DMS 273 (cell line): ENCODE measurements at regions not wholly inside any gene's neighbourhood (a gene's known extent, or its start where the extent isn't known, plus 50 kb on each side); places are given as distances from the start of the nearest gene placed in this dataset.

Source experiments
- DNase-seq: peaks from one replicate; lab custom pipeline; 2025; ENCODE audit not compliant: unreplicated experiment; lab: John Stamatoyannopoulos, UW

GRCh38 chr1:81126989-81127581 is 673.6 kb upstream of the ADGRL2 start:
- DNase-seq = no peak

GRCh38 chr1:81125672-81126071 is 675.1 kb upstream of the ADGRL2 start:
- no peak for DNase-seq

DNA sequence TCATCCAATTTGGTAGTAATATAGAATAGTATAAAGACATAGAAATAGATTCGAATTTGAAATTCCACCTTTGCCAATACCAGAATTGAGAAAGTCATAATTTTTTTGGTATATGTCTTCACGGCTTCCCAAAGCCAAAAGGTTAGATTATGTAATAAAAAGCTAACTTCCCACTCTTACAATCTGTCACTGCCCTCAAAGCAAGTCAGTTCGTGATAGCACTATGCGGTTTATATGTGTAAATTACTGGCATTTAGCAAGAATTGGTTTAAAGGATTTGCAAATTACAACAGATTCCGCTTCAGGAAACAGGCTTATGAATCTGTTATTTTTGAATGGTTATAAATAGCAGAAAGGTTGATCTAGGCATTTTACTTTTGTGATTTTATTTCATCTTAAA is 679.4 kb upstream of the ADGRL2 start:
- no peak for DNase-seq

GRCh38 chr1:81119319-81119718 is 681.4 kb upstream of the ADGRL2 start:
- no peak for DNase-seq

GRCh38 chr1:81118550-81118949 is 682.2 kb upstream of the ADGRL2 start:
- no peak for DNase-seq

GRCh38 chr1:81115422-81115821 is 685.3 kb upstream of the ADGRL2 start:
- DNase-seq = no peak

DNA sequence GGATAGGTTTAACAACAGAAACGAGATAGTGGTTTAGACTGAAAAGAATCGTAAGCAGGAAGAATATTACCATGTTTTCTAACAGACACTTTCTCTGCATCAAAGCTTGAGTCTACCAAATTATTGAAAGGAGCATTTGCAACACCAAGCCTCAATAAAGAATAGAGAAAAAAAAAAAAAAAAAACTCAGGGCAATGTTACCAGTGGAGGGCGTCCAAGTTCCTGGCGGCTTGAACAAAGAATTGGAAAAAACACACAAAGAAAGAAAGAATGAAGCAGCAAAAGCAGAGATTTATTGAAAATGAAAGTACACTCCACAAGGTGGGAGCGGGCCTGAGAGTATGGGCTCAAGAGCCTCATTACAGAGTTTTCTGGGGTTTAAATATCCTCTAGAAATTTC is 686.5 kb upstream of the ADGRL2 start:
- DNase-seq = no peak

DNA sequence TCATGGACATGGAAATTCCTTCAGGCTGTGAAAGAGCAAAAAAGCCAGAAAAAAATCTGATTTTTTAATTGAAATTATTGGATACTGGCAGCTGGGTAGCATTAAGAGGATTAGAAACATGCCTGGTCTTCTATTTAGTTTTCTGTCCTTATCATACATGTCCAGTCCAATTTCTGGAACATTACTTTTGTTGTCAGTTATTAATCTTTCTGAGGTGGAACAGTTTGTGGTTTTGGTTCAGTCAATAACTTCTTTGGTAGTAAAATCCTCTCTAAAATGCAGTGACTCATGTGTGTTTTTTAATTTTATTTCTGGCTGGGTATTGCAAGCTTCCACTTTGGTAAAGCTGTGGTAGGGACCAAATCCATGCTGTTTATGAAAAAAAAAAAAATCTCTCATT is 687.0 kb upstream of the ADGRL2 start:
- DNase-seq = no peak

GRCh38 chr1:81111818-81112217 is 688.9 kb upstream of the ADGRL2 start:
- DNase-seq = no peak

DNA sequence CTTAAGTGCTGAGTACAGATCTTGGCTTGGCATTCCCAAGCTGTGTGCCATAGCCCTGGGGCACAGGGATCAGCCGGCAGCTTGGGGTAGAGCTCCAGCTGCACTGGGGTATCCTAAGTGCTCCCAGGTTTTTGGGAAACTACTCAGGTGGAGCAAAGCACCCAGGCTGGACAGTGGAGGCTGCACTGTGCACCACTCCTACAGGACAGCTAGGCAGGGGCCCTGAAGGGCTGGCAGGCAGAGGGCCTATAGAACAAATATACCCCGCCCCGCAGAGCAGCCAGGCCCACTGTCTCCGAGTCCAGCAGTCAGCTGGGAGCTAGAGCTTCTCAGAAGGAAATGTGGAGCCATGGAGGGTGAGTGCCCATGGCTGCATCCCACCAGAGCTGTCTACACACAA is 691.7 kb upstream of the ADGRL2 start:
- no peak for DNase-seq

GRCh38 chr1:81097860-81098259 is 702.9 kb upstream of the ADGRL2 start:
- no peak for DNase-seq

DNA sequence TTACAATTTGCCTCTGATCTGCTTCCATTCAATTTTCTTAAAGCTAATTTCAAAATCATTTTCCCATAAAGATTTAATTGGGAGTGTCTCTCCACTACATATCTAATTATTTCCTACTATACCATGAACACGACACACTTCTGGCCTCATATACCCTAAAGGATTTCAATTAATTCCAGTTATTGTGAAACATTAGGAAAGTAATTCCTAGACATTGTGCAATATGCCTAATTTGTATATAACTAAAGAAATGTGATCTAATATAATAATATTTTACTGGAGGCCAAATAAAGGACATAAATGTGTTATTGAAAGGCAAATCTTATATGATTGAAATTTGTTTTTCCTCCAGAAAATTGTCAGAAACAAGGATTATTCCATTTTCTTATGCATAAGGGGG is 727.2 kb upstream of the ADGRL2 start:
- no peak for DNase-seq

DNA sequence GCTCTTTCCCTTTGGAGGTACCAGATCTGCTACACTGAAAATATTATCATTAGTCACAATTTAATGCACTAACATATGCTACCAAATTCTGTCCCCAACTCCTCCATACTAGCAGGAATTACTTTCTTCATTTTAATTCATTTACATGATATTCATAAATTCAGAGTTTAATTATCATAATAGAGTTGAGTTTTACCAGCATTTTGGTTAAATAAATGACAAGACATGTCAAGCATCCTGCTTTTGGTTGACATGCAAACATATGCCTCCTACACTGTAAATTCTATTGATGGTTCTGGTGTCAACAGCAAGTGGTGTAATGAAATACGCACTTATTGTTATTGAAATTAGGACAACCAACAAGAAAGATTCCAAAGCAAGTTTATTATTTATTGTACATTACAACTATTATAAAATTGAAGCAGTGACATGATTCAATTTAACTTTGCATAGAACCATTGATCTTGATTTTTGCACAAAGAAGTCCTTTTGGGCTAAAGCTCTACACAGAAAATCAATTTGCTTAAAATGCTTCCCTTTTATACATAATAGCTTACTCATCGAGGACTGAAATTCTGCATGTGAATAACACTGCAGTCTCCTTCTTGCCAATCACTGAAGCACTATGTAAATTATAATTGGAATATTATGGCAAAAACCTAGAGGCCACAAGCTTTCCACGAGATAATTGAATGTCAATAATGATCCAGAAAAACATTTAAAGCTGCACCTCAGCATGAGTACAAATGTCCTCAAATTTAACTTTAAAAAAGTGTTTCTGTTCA is 728.6 kb upstream of the ADGRL2 start:
- no peak for DNase-seq

GRCh38 chr1:81071072-81071858 is 729.5 kb upstream of the ADGRL2 start:
- DNase-seq = no peak

DNA sequence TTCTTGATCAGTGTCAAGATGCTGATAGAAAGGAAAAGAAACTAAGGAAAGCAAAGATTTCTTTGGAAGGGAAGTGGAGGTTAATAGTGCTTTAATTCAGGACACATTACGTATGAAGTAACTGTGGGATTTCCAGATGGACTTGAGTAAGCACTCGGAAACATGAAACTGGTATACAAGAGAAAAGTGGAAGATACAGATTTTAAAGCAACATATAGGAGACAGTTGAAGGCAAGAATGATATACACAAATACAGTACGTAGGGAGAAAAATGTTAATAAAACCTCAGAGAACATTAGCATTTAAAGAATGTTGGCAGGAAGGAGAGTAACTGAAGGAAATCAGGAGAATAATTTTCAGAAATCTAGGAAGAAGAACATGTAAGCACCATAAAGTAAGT is 730.9 kb upstream of the ADGRL2 start:
- no peak for DNase-seq

DNA sequence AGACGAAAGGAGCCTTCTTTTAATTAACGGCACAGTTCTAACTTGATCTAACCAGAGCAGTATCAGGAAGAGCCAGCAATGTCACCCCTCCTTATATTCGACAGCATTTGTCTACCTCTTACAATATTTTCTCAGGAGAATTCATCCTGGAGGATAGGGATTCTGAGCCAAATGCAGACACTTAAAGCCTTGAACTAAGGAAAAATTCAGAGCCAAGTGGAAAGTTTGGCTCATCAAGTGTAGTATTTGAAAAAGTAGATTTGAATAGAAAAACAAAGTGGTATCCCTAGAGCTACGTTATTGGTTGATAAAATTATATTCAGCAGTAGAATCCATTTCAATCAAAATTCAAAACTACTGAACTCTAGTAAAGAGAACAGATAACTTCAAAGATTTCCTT is 732.0 kb upstream of the ADGRL2 start:
- DNase-seq = no peak

DNA sequence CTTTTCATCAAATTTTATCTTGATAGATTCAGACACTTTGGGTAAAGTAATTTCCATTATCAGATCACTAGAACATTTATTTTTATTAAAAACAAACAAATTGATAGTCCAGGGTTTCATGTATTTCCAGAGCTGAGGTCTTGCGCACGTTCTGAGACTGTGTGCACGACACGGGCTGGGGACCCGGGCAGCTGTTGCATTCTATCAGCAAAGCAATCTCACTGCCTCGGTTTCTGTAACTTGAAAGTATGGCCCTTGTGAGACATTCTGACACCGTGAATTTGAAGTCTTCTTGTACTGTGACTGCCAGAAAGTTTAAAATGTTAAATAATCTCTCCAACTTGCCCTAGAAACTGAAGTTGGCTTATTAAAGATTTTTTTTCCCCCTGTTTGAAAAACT is 746.9 kb upstream of the ADGRL2 start:
- DNase-seq = no peak

GRCh38 chr1:81052162-81052561 is 748.6 kb upstream of the ADGRL2 start:
- no peak for DNase-seq

GRCh38 chr1:81050390-81050789 is 750.3 kb upstream of the ADGRL2 start:
- no peak for DNase-seq

DNA sequence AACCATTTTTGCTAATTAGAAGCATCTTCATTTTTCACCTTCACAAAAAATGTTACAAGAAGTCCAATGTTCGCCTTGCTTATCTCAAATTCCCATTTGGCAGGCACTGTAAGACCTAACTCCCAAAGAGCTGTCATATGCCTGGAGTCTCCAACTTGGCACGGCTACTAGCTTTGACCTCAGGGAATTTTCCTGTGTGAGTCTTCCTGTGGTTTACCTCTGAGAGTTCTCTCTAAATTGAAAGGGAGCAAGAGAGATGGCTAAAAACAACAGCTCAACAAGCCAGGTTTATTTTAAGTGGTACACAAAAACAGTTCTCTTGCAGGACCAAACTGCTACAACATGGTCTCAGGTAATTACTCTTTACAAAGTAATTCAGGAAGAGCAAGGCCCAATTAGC is 756.0 kb upstream of the ADGRL2 start:
- DNase-seq = no peak

DNA sequence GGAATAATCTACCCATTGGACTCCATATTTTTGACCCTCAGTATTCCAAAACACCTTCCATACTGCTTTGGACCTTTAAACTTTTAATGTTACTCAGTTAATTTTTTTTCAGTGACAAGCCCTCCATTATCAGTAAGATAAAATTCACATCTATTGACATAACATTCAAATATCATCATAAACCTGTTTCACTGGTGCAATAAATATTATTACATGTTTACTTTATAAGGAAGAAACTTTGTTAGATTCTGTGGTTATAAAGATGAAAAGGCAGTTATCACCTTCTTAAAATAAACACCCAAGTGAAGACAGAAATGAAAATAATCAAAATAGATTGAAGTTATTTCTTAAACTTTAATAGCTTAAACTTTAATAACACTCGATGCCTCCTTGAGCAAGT is 758.5 kb upstream of the ADGRL2 start:
- no peak for DNase-seq

DNA sequence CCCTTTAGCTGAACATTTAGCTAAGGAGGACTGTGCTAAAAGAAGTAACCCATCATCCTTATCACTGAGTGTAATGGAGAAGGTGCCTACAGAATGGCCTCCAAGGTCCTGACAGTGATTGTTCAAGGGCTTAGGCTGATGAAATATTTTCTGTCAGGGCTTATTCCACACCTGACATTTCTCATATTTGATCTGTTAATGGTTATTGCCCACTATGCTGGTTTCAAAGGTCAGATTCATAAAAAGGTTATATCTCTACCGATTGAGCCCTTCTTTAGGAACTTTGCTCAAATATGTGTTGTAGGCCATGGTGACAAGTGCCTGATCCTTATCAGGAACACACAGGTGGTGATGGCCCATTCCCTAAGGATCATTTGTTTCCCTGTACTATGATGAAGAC is 766.4 kb upstream of the ADGRL2 start:
- DNase-seq = no peak
